ENCODE measurements at regions not wholly inside any gene's neighbourhood (a gene's known extent, or its start where the extent isn't known, plus 50 kb on each side); places are given as distances from the start of the nearest gene placed in this dataset.

DNA sequence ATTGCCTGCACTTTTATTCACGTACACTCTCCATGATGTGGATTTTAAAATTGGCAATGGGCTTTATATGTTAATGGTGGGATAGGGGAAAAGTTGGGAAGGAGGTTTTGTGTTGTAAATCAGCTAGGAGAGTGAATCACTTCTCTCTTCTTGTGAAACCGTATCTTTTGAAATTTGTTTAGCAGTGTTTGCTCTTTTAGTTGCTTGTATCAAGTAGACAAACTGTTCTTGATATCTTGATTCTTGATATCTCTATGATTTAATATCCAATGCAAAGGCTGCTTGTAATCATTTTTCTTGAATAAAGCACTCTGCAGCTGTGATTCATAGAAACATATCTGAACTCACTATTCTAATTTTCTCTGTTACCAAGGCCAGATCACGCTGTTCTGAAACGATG is 615.1 kb downstream of the CCER1 start:
- ATAC-seq (ENCODE audit: insufficient read depth, low read depth) (no peak), DNase-seq (no peak)
- Histone ChIP-seq H3K9ac (ENCODE audit: low read depth, low read length) (no peak overlapping the region), H3K4me3 (ENCODE audit: low read depth in 1 of 2, low read length in 2 of 2) (no peak overlapping the region), H3K4me1 (ENCODE audit: insufficient read depth, low read length) (no peaks in the 10 kb centered on the region), H3K79me2 (ENCODE audit: insufficient read depth, low read length) (no peaks in the 10 kb centered on the region), H3K27me3 (ENCODE audit: insufficient read depth, low read length, poor library complexity) (no peaks in the 10 kb centered on the region), H4K20me1 (ENCODE audit: insufficient read depth, low read length) (no peaks in the 10 kb centered on the region), H3K9me3 (ENCODE audit: insufficient read depth, low read length, severe bottlenecking) (no peaks in the 10 kb centered on the region), H3K36me3 (ENCODE audit: insufficient read depth, low read length) (no peaks in the 10 kb centered on the region), H3K4me2 (ENCODE audit: insufficient read depth, low read length) (no peak overlapping the region), H2AFZ (ENCODE audit: low read depth, low read length) (no peak overlapping the region), H3K27ac (ENCODE audit: low read length) (no peak overlapping the region)
- no peak for TF ChIP-seq EZH2 (IDR thresholded peaks at IDR 0.05; ENCODE audit: borderline replicate concordance, low read depth, low read length, severe bottlenecking)
- TF ChIP-seq, protein P1, sequence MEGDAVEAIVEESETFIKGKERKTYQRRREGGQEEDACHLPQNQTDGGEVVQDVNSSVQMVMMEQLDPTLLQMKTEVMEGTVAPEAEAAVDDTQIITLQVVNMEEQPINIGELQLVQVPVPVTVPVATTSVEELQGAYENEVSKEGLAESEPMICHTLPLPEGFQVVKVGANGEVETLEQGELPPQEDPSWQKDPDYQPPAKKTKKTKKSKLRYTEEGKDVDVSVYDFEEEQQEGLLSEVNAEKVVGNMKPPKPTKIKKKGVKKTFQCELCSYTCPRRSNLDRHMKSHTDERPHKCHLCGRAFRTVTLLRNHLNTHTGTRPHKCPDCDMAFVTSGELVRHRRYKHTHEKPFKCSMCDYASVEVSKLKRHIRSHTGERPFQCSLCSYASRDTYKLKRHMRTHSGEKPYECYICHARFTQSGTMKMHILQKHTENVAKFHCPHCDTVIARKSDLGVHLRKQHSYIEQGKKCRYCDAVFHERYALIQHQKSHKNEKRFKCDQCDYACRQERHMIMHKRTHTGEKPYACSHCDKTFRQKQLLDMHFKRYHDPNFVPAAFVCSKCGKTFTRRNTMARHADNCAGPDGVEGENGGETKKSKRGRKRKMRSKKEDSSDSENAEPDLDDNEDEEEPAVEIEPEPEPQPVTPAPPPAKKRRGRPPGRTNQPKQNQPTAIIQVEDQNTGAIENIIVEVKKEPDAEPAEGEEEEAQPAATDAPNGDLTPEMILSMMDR (IDR thresholded peaks at IDR 0.05; ENCODE audit: borderline replicate concordance, extremely low read depth, low read length, poor library complexity, severe bottlenecking): no peak

DNA sequence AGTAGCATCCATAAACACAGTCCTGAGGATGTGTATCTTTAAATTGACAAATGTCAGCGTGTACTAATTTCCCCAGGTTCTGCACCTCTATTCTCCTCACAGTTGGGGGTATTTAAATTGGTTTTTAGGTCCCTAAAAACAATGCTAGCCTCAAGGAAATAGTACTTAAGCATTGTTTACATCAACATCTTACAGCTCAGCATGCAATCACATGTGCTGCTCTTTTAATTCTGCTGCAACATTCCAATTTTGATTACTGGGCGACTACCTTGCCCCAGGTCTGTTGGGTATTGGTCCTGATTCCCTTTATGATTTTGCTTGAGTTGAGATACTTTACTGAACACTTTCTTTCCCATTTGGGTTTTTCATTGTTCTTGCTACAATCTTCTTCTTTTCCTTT is 616.6 kb downstream of the CCER1 start:
- Histone ChIP-seq H3K9ac (ENCODE audit: low read depth, low read length) (no peak overlapping the region), H3K36me3 (ENCODE audit: insufficient read depth, low read length) (no peaks in the 10 kb centered on the region), H3K79me2 (ENCODE audit: insufficient read depth, low read length) (no peaks in the 10 kb centered on the region), H4K20me1 (ENCODE audit: insufficient read depth, low read length) (no peaks in the 10 kb centered on the region), H3K27me3 (ENCODE audit: insufficient read depth, low read length, poor library complexity) (no peaks in the 10 kb centered on the region), H3K4me3 (ENCODE audit: low read depth in 1 of 2, low read length in 2 of 2) (no peak overlapping the region), H3K9me3 (ENCODE audit: insufficient read depth, low read length, severe bottlenecking) (no peaks in the 10 kb centered on the region), H2AFZ (ENCODE audit: low read depth, low read length) (no peak overlapping the region), H3K4me1 (ENCODE audit: insufficient read depth, low read length) (no peaks in the 10 kb centered on the region), H3K4me2 (ENCODE audit: insufficient read depth, low read length) (no peak overlapping the region), H3K27ac (ENCODE audit: low read length) (no peak overlapping the region)
- DNase-seq: no peak
- no peak for ATAC-seq (ENCODE audit: insufficient read depth, low read depth)
- TF ChIP-seq, protein P1 (IDR thresholded peaks at IDR 0.05; ENCODE audit: borderline replicate concordance, extremely low read depth, low read length, poor library complexity, severe bottlenecking): no peak
- TF ChIP-seq EZH2 (IDR thresholded peaks at IDR 0.05; ENCODE audit: borderline replicate concordance, low read depth, low read length, severe bottlenecking): no peak

DNA sequence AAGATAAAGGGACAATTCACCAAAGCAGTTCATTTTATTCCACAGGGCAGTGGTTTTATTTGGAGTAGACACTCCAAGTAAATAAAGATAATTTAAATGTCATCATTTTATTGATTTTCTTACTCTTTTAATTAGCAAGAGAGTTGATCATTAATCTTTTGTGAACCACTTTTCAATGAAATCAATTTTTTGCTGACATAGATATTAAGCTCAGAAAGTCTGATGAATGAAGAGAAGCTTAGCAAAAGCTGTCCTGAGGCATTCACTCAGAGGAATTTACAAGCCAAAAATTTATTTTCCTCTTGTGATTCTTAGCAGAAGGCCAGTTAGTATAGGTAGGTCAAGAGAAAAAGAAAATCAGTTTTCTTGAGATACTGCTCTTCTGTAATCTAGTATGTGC is 618.0 kb downstream of the CCER1 start:
- no peaks in the 10 kb centered on the region for H4K20me1 ChIP-seq (ENCODE audit: insufficient read depth, low read length)
- DNase-seq (no peak), ATAC-seq (ENCODE audit: insufficient read depth, low read depth) (no peak)
- H3K27ac ChIP-seq (ENCODE audit: low read length): no peak overlapping the region
- H3K79me2 ChIP-seq (ENCODE audit: insufficient read depth, low read length): no peaks in the 10 kb centered on the region
- H3K9me3 ChIP-seq (ENCODE audit: insufficient read depth, low read length, severe bottlenecking): no peaks in the 10 kb centered on the region
- no peak overlapping the region for H3K4me2 ChIP-seq (ENCODE audit: insufficient read depth, low read length)
- no peaks in the 10 kb centered on the region for H3K27me3 ChIP-seq (ENCODE audit: insufficient read depth, low read length, poor library complexity)
- TF ChIP-seq EZH2 (IDR thresholded peaks at IDR 0.05; ENCODE audit: borderline replicate concordance, low read depth, low read length, severe bottlenecking): no peak
- TF ChIP-seq, protein P1 (IDR thresholded peaks at IDR 0.05; ENCODE audit: borderline replicate concordance, extremely low read depth, low read length, poor library complexity, severe bottlenecking): no peak
- no peaks in the 10 kb centered on the region for H3K36me3 ChIP-seq (ENCODE audit: insufficient read depth, low read length)
- H3K4me1 ChIP-seq (ENCODE audit: insufficient read depth, low read length): no peaks in the 10 kb centered on the region
- H3K9ac ChIP-seq (ENCODE audit: low read depth, low read length): no peak overlapping the region
- H3K4me3 ChIP-seq (ENCODE audit: low read depth in 1 of 2, low read length in 2 of 2): no peak overlapping the region
- H2AFZ ChIP-seq (ENCODE audit: low read depth, low read length): no peak overlapping the region

DNA sequence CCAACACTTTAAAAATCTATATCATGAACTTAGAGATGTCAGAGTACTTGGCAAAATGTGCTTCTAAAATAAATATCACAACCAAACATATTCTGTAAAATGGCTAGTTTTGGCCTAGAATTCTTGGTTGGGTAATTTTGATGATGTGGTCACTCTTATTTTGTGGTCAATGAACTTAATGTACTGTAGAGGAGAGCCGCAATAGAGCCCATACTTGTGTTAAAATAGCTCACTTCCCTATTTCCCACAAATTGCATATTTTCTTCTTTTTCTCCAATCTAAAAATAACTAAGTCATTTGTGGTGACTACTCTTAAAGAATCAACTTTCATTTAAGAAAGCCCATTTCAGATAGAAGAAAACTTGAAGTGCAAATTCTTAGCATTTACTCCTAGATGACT is 619.4 kb downstream of the CCER1 start:
- H3K4me1 ChIP-seq (ENCODE audit: insufficient read depth, low read length): no peaks in the 10 kb centered on the region
- TF ChIP-seq, protein P1 (IDR thresholded peaks at IDR 0.05; ENCODE audit: borderline replicate concordance, extremely low read depth, low read length, poor library complexity, severe bottlenecking): no peak
- H4K20me1 ChIP-seq (ENCODE audit: insufficient read depth, low read length): no peaks in the 10 kb centered on the region
- H3K4me3 ChIP-seq (ENCODE audit: low read depth in 1 of 2, low read length in 2 of 2): no peak overlapping the region
- H3K9me3 ChIP-seq (ENCODE audit: insufficient read depth, low read length, severe bottlenecking): no peaks in the 10 kb centered on the region
- H3K4me2 ChIP-seq (ENCODE audit: insufficient read depth, low read length): no peak overlapping the region
- no peak overlapping the region for H3K27ac ChIP-seq (ENCODE audit: low read length)
- ATAC-seq (ENCODE audit: insufficient read depth, low read depth) (no peak), DNase-seq (no peak)
- no peaks in the 10 kb centered on the region for H3K27me3 ChIP-seq (ENCODE audit: insufficient read depth, low read length, poor library complexity)
- H3K79me2 ChIP-seq (ENCODE audit: insufficient read depth, low read length): no peaks in the 10 kb centered on the region
- H2AFZ ChIP-seq (ENCODE audit: low read depth, low read length): no peak overlapping the region
- H3K9ac ChIP-seq (ENCODE audit: low read depth, low read length): no peak overlapping the region
- H3K36me3 ChIP-seq (ENCODE audit: insufficient read depth, low read length): no peaks in the 10 kb centered on the region
